ENCODE measurements at regions not wholly inside any gene's neighbourhood (a gene's known extent, or its start where the extent isn't known, plus 50 kb on each side); places are given as distances from the start of the nearest gene placed in this dataset.
"Not testable (repeated sequence)": the region's sequence is repeated elsewhere in the genome, so short reads cannot be mapped to it uniquely, and the experiment has no call there.

DNA sequence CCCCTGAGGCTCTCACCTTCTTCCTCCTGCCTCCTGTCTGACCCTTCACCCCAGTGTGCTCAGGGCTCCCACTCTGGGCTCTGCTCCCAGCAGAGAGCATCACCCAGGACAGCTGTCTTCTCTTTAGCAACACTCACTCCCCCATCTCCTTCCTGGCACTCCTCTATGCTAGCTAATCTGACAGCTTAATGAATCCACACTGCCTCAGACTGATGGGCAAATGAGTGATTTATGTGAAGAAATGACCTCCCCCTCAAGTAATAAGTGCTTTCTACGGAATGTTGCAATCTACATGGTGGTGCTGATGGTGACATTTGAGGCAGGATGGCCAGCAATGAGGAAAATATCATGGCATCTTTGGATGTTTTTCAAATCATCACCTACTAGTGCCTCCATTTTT is 83.6 kb downstream of the LSM3 start:
- Histone ChIP-seq H3K9ac (ENCODE audit: low read depth, low read length) (no peak overlapping the region), H3K27ac (ENCODE audit: low read depth, low read length) (no peak overlapping the region), H3K4me1 (ENCODE audit: insufficient read depth, low read length) (no peaks in the 10 kb centered on the region; the same call in 1 of the 2 replicates), H3K9me3 (ENCODE audit: insufficient read depth, low read depth, low read length) (no peaks in the 10 kb centered on the region), H3K4me3 (ENCODE audit: low read length) (no peak overlapping the region), H3K36me3 (ENCODE audit: insufficient read depth, low read length) (no peaks in the 10 kb centered on the region), H3K27me3 (ENCODE audit: insufficient read depth, low read length) (no peaks in the 10 kb centered on the region)
- 100% methylated on average over 1 of the region's 1 CpG for WGBS

DNA sequence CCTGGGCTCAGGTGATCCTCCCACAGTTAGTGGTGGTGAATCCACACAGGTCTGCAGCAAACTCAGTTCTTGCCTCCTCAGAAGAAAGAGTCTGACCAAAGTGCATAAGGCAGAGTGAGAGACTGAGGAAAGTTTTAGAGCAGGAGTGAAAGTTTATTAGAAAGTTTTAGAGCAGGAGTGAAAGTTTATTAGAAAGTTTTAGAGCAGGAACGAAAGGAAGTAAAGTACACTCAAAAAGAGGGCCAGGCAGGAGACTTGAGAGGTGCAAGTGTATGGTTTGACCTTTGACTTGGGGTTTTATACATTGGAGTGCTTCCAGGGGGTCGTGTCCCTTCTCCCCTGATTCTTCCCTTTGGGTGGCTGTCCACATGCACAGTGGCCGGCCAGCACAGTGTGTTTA is 84.2 kb downstream of the LSM3 start:
- no peak overlapping the region for H3K9ac ChIP-seq (ENCODE audit: low read depth, low read length)
- H3K4me1 ChIP-seq (ENCODE audit: insufficient read depth, low read length): no peaks in the 10 kb centered on the region; the same call in 1 of the 2 replicates
- H3K27ac ChIP-seq (ENCODE audit: low read depth, low read length): no peak overlapping the region
- H3K36me3 ChIP-seq (ENCODE audit: insufficient read depth, low read length): no peaks in the 10 kb centered on the region
- no peak overlapping the region for H3K4me3 ChIP-seq (ENCODE audit: low read length)
- H3K9me3 ChIP-seq (ENCODE audit: insufficient read depth, low read depth, low read length): no peaks in the 10 kb centered on the region
- H3K27me3 ChIP-seq (ENCODE audit: insufficient read depth, low read length): no peaks in the 10 kb centered on the region
- 93% methylated on average over 3 of the region's 3 CpGs for WGBS

DNA sequence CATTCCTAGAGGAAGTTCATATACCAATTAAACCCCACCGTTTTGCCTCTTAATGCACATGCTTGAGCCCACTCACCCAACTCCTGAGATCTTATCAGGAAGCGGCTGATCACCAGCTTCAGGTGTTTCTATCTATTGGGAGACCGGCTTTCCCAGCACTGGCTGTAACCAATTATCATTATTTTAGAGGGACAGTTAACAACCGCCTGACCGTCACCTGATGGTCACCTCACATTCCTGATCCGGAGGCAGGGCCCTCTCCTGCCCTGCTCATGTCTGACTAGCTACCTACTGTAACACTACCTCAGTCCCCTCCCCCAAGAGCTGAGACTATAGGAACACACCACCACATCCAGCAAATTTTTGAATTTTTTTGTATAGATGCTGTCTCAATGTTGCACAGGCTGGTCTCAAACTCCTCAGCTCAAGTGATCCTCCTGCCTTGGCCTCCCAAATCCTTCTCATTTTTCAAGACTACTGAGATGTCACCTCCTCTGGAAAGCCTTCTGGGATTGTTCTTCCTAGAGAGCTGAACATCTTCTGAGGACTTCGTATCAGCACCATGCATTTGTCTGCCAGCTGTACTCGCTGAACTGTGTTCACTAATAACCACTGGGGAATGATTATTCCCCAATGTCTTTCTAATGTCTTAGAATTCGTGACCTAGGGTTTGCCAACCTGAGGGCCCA is 84.8 kb downstream of the LSM3 start:
- 92% methylated on average over 9 of the region's 9 CpGs for WGBS
- H3K27ac ChIP-seq (ENCODE audit: low read depth, low read length): no peak overlapping the region

DNA sequence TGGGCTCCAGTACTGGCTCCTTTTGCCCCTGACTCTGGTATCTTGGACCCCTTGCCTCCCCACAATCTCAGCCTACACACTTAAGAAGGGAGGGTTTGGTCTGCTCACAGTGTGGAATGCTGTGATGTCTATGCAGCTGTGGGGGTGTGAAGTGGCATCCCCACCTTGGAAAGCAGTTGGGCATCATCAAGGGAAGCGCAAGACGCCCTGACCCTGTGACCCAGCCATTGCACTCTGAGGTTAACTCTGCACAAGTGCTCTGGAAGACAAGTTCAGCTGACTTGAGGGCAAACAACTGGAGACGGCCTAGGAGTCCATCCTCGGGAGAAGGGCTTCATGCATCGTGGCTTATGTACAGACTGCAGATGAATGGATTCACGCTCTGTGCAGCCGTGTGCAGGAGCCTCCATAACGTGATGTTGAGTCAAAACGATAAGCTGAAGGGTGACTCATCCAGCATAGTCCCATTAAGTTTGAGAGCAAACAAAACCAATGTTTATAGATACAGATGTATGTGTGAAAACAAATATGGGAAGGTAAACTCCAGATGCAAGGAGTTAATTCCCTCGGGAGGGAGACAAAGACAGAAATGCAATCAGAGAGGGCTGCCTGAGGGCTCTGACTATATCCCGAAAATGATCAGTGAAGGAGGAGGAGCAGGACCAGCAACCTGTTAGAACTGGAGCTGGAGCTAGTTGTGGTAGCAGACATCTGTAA is 86.8 kb downstream of the LSM3 start:
- H3K4me3 ChIP-seq (ENCODE audit: low read length): no peak overlapping the region
- WGBS: 88% methylated on average over 11 of the region's 11 CpGs
- peaks cover 3% of the 10 kb centered on the region; the same call in 1 of the 2 replicates for H3K9me3 ChIP-seq (ENCODE audit: insufficient read depth, low read depth, low read length)
- no peak overlapping the region for H3K9ac ChIP-seq (ENCODE audit: low read depth, low read length)
- no peak overlapping the region for H3K27ac ChIP-seq (ENCODE audit: low read depth, low read length)
- no peaks in the 10 kb centered on the region; the same call in 1 of the 2 replicates for H3K4me1 ChIP-seq (ENCODE audit: insufficient read depth, low read length)
- H3K27me3 ChIP-seq (ENCODE audit: insufficient read depth, low read length): no peaks in the 10 kb centered on the region
- H3K36me3 ChIP-seq (ENCODE audit: insufficient read depth, low read length): no peaks in the 10 kb centered on the region

More for the DNA sequence above, 84.8 kb downstream of the LSM3 start:
- H3K36me3 ChIP-seq (ENCODE audit: insufficient read depth, low read length): no peaks in the 10 kb centered on the region
- no peak overlapping the region for H3K9ac ChIP-seq (ENCODE audit: low read depth, low read length)
- no peaks in the 10 kb centered on the region; the same call in 1 of the 2 replicates for H3K4me1 ChIP-seq (ENCODE audit: insufficient read depth, low read length)
- no peak overlapping the region for H3K4me3 ChIP-seq (ENCODE audit: low read length)
- no peaks in the 10 kb centered on the region for H3K9me3 ChIP-seq (ENCODE audit: insufficient read depth, low read depth, low read length)
- H3K27me3 ChIP-seq (ENCODE audit: insufficient read depth, low read length): no peaks in the 10 kb centered on the region

DNA sequence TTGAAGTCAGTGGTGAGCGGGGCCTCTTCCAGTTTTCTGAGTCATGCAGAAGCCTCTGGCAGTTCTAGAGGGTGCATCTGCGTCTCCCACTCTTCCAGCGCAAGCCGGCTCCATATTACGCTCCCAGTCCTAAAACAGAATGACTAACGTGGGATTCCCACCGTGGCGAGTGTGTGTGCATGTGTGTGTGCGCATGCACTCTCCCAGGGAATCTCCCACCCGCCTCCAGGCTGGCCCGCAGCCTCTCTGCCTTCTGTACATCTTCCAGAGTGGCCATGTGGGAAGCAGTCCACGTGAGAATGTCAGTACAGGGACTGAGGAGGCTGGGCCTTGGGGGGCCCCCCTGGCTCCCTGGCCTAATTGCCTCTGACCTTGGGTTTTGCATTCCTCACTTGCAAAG is 87.7 kb downstream of the LSM3 start:
- Histone ChIP-seq H3K4me3 (ENCODE audit: low read length) (no peak overlapping the region), H3K27me3 (ENCODE audit: insufficient read depth, low read length) (no peaks in the 10 kb centered on the region), H3K9me3 (ENCODE audit: insufficient read depth, low read depth, low read length) (peaks cover 3% of the 10 kb centered on the region; the same call in 1 of the 2 replicates), H3K36me3 (ENCODE audit: insufficient read depth, low read length) (no peaks in the 10 kb centered on the region), H3K27ac (ENCODE audit: low read depth, low read length) (no peak overlapping the region), H3K9ac (ENCODE audit: low read depth, low read length) (no peak overlapping the region), H3K4me1 (ENCODE audit: insufficient read depth, low read length) (peaks cover 2% of the 10 kb centered on the region; the same call in 1 of the 2 replicates)
- 87% methylated on average over 12 of the region's 12 CpGs for WGBS

DNA sequence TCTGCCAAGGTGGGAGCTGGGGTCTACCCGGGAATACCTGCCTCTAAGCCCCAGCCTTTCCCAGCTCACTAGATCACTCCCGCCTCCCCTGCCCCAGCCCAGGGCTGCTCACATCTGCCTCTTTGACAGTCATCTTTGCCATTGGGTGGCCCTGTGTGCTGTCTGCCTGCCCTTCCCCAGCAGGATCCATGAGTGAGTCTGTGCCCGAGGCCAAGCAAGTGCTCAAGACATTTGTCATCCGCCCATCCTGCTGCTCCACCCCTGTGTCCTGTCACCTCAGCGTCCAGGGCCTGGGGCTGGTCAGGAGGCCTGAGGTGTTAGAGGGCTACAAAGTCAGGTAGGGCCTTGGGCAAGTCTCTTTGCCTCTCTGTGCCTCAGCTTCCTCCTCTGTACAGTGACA is 89.4 kb downstream of the LSM3 start:
- no peak overlapping the region for H3K9ac ChIP-seq (ENCODE audit: low read depth, low read length)
- no peaks in the 10 kb centered on the region for H3K27me3 ChIP-seq (ENCODE audit: insufficient read depth, low read length)
- no peaks in the 10 kb centered on the region for H3K36me3 ChIP-seq (ENCODE audit: insufficient read depth, low read length)
- WGBS: 82% methylated on average over 5 of the region's 5 CpGs
- H3K27ac ChIP-seq (ENCODE audit: low read depth, low read length): no peak overlapping the region
- peaks cover 3% of the 10 kb centered on the region; the same call in 1 of the 2 replicates for H3K9me3 ChIP-seq (ENCODE audit: insufficient read depth, low read depth, low read length)
- no peak overlapping the region for H3K4me3 ChIP-seq (ENCODE audit: low read length)
- H3K4me1 ChIP-seq (ENCODE audit: insufficient read depth, low read length): peaks cover 9% of the 10 kb centered on the region; the same call in 1 of the 2 replicates

DNA sequence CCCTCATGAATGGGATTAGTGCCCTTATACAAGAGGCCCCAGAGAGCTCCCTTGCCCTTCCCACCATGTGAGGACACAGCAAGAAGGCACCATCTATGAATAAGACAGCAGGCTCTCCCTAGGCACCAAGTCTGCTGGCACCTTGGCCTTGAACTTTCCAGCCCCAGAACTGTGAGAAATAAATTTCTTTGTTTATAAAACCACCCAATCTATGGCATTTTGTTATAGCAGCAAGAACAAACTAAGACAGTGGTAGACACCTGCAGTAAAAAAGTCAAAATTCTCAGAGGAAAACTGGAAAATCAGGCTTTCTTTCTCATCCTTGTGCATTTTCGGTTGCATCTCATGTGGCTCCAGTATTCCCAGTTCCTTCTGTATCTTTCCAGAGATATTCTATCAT is 90.3 kb downstream of the LSM3 start:
- H3K27me3 ChIP-seq (ENCODE audit: insufficient read depth, low read length): no peaks in the 10 kb centered on the region
- H3K9me3 ChIP-seq (ENCODE audit: insufficient read depth, low read depth, low read length): peaks cover 3% of the 10 kb centered on the region; the same call in 1 of the 2 replicates
- 97% methylated on average over 1 of the region's 1 CpG for WGBS
- H3K36me3 ChIP-seq (ENCODE audit: insufficient read depth, low read length): no peaks in the 10 kb centered on the region
- H3K4me3 ChIP-seq (ENCODE audit: low read length): no peak overlapping the region
- no peak overlapping the region for H3K9ac ChIP-seq (ENCODE audit: low read depth, low read length)
- H3K27ac ChIP-seq (ENCODE audit: low read depth, low read length): no peak overlapping the region
- peaks cover 18% of the 10 kb centered on the region for H3K4me1 ChIP-seq (ENCODE audit: insufficient read depth, low read length)

DNA sequence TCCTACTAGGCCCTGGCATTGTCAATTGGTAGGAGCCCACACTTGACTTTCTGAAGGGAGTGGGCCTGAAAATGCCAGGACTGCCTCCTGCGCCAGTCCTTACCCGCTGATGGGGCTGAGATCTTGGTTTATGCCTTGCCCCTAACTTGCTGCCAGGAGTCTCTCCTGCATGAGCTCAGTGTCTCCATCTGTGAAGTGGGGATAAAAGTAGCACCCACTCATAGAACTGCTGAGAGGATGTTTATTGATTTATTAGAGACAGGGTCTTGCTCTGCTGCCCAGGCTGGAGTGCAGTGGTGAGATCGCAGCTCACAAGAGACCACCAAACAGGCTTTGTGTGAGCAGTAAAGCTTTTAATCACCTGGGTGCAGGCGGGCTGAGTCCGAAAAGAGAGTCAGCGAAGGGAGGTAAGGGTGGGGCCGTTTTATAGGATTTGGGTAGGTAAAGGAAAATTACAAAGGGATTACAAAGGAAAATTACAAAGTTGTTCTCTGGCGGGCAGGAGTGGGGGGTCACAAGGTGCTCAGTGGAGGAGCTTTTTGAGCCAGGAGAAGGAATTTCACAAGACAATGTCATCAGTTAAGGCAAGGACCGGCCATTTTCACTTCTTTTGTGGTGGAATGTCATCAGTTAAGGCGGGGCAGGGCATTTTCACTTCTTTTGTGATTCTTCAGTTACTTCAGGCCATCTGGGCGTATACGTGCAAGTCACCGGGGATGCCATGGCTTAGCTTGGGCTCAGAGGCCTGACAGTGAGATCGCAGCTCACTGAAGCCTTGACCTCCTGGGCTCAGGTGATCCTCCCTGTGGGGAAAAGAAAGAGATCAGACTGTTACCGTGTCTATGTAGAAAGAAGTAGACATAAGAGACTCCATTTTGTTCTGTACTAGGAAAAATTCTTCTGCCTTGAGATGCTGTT is 93.7 kb downstream of the LSM3 start:
- Histone ChIP-seq H3K9ac (ENCODE audit: low read depth, low read length) (peak overlapping the region; percentile 64), H3K4me1 (ENCODE audit: insufficient read depth, low read length) (peaks cover 22% of the 10 kb centered on the region), H3K27ac (ENCODE audit: low read depth, low read length) (peak overlapping the region; percentile 94)
- not testable (repeated sequence) for H3K9me3 ChIP-seq (ENCODE audit: insufficient read depth, low read depth, low read length); H3K27me3 ChIP-seq (ENCODE audit: insufficient read depth, low read length); H3K4me3 ChIP-seq (ENCODE audit: low read length); H3K36me3 ChIP-seq (ENCODE audit: insufficient read depth, low read length)
- 29% methylated on average over 15 of the region's 15 CpGs for WGBS

DNA sequence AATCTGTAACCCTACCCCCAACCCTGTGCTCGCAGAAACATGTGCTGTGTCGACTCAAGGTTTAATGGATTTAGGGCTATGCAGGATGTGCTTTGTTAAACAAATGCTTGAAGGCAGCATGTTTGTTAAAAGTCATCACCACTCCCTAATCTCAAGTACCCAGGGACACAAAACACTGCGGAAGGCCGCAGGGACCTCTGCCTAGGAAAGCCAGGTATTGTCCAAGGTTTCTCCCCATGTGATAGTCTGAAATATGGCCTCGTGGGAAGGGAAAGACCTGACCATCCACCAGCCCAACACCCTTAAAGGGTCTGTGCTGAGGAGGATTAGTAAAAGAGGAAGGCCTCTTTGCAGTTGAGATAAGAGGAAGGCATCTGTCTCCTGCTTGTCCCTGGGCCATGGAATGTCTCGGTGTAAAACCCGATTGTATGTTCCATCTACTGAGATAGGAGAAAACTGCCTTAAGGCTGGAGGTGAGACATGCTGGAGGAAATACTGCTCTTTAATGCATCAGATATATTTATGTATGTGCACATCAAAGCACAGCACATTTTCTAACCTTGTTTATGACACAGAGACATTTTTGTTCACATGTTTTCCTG is 94.4 kb downstream of the LSM3 start:
- not testable (repeated sequence) for H3K9me3 ChIP-seq (ENCODE audit: insufficient read depth, low read depth, low read length); H3K27me3 ChIP-seq (ENCODE audit: insufficient read depth, low read length); H3K36me3 ChIP-seq (ENCODE audit: insufficient read depth, low read length); H3K4me3 ChIP-seq (ENCODE audit: low read length)
- Histone ChIP-seq H3K9ac (ENCODE audit: low read depth, low read length) (peak overlapping the region; percentile 64), H3K4me1 (ENCODE audit: insufficient read depth, low read length) (peaks cover 22% of the 10 kb centered on the region), H3K27ac (ENCODE audit: low read depth, low read length) (peak overlapping the region; percentile 94)
- WGBS: 22% methylated on average over 3 of the region's 7 CpGs

DNA sequence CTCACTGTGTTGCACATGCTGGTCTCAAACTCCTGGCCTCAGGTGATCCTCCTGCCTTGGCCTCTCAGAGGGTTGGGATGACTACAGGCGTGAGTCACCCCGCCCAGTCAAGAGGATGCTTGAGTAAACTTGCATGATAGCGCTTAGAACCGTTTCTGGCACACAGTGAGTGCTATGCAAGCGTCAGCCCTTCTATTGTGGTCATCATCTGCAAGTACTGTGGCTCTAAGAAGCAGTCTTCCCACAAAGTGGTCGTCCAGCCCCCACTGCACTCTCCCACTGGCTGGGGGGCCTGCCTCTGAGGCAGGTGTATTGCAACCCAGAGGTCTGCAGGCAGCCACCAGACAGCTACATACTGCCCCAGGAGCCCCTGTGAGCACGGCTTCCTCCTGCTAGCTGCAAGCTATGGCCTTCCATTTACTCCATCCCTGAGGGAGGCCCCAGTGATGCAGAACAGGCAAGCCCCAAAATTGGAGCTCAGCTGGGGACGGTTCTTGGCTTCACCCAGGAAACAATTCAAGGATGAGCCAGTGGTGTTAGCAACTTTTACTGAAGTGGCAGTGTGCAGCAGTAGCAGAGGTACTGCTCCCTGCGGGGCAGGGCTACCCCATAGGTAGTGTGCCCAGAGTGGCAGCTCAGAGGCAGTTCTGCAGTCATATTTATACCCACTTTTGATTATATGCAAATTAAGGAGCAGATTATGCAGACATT is 95.4 kb downstream of the LSM3 start:
- Histone ChIP-seq H3K4me3 (ENCODE audit: low read length) (no peak overlapping the region), H3K9me3 (ENCODE audit: insufficient read depth, low read depth, low read length) (peaks cover under 1% of the 10 kb centered on the region; the same call in 1 of the 2 replicates), H3K27me3 (ENCODE audit: insufficient read depth, low read length) (no peaks in the 10 kb centered on the region), H3K9ac (ENCODE audit: low read depth, low read length) (peak overlapping the region; percentile 59; the same call in 1 of the 2 replicates), H3K4me1 (ENCODE audit: insufficient read depth, low read length) (peaks cover 28% of the 10 kb centered on the region), H3K36me3 (ENCODE audit: insufficient read depth, low read length) (no peaks in the 10 kb centered on the region), H3K27ac (ENCODE audit: low read depth, low read length) (peak overlapping the region; percentile 94; the same call in 1 of the 2 replicates)
- WGBS: 69% methylated on average over 9 of the region's 9 CpGs

All from HUES64 (cell line).